HG03175 (cell line): ENCODE measurements at regions not wholly inside any gene's neighbourhood (a gene's known extent, or its start where the extent isn't known, plus 50 kb on each side); places are given as distances from the start of the nearest gene placed in this dataset.

Experiments
- ATAC-seq: cut with Tn5 transposase; IDR thresholded peaks from one replicate; pipeline ENCODE4 v1.9.1; 2021; ENCODE audit warnings: mild to moderate bottlenecking, moderate library complexity; ENCODE audit not compliant: unreplicated experiment

DNA sequence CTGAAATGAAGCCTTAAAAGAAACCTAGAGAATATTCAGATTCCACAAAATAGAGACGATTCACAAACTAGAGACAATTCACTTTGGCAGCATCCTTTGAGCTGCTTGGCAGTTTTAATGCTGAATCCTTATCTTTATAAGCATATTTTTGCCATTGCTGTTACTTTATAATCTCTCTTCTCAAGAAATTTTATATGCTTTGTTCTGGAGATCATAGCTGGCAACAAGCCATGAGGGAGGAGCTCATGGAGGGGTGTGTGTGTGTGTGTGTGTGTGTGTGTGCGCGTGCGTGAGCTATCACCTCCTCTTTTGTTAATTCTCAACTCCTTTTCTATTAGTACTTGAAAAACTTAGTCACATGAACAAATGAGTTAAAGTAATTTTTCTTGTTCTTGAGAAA, 495.0 kb upstream of the RGMA start:
- no peak for ATAC-seq

GRCh38 chr15:93583552-93583951, 494.5 kb upstream of the RGMA start:
- ATAC-seq: no peak

DNA sequence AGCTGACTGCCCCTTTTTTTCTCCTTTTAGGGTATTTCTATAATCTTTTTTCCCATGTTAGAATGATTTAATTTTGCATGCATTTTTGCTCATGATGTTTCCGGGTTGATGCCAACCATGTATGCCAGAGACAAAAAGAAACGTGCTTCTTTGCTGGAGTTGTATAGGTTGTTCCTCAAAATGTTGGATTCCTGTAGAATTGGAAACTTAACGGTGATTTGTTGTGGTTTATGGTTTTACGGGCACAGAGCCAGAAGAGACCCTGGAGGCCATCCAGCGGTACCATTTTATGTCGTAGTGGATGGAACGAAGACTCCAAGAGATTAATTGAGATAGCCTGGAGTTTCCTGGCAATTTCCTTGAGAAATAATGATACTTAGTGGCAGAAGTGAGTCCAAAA, 481.5 kb upstream of the RGMA start:
- no peak for ATAC-seq

DNA sequence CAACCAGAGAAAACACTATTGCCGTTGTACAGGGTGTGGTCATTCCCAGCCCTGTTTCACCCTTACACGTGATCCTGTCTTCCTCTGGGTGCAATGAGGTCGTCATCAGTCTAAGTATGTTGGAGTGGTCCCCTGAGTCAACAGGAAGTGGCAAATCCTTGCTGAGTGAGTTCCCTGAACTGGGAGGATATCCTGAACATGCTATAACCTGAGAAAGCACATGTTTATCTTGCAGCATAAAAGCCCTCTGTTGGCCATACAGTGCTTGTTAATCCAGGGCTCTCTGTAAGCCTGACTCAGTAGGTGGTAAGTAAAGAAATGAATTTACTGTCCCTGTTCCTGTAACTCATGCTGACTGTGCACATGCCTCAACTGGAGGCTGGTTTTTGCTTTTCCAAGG, 477.8 kb upstream of the RGMA start:
- no peak for ATAC-seq

GRCh38 chr15:93565201-93565600, 476.2 kb upstream of the RGMA start:
- no peak for ATAC-seq

DNA sequence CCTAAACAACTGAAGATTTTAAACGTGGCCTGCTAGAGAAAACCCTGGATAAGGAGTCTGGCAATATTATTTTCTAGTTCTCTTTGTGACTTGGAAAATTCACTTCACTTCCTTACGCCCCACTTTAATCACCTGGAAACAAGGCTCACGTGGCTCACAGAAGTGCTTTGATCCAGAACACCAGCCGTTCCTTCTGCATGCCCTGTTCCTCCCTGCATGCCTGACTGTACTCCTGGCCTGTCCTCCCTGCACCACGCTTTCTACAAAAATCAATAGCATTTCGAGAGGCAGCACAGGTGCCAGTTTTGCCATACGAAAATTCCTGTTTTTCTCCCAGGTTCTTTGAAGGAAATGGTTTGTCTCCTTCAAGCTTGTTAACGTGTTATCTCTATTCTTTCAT, 474.2 kb upstream of the RGMA start:
- ATAC-seq: no peak

- ATAC-seq: no peak
These were observed 473.5 kb upstream of the RGMA start for GRCh38 chr15:93562395-93563123.

DNA sequence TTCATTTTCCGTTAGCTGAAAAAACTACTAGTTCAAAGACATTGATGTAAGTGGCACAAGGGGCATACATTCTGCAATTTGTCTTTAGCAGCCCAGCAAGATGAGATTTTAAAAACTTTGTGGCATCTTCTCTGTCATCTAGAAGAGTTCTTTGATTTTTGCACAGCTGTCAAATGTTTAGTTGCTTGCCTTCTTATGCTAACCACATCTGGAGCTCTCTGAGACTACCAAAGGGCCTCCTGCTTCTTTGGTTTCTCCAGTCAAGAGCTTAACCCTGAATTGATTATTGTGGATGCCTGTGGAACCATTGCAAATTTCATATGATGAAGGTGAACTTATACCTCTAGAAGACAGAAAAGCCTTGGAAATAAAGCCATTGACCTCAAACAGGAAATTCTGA, 468.7 kb upstream of the RGMA start:
- no peak for ATAC-seq

- ATAC-seq: no peak
These were observed 464.3 kb upstream of the RGMA start for GRCh38 chr15:93553167-93553935.

DNA sequence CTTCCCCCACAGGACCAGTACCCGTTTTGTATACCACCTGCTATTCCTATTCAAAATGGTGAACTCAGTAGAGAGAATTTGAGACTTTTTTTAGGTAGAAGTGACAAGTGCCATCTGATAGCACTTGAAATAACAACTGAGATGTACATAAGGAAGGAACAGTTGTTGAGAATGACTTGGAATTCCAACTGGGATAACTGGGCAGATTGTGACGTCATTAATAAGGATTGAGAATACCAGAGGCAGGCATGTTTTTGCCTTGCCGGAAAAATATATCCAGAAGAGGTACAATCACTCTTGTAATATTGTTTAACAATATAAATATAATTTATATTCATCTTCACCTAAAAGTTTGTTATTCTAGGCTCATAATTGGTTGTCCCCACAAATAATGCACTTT, 454.1 kb upstream of the RGMA start:
- ATAC-seq: no peak

DNA sequence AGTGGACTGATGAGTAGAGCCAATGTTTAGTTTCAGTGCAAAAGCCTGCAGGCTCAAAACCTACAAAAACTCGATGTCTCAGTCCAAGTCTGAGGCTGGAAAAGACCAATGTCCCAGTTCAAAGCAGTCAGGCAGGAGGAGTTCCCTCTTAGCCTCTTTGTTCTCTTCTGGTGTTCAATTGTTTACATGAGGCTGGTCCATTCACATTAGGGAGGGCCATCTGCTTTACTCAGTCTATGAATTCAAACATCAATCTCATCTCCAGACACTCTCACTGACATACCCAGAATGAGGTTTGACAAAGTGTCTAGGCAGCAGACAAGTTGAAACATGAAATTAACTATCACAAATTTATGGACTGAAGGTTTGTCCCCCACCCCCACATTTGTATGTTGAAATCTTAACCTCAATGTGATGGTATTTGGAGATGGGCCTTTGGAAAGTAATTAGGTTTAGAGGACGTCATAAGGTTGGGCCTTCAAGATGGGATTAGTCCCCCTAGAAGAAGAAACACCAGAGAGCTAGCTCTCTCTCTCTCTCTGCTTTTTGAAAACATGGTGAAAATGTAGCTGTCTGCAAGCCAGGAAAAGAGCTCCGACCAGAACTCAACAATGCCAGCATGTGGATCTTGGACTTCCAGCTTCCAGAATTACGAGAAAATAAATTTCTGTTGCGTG, 438.5 kb upstream of the RGMA start:
- no peak for ATAC-seq

DNA sequence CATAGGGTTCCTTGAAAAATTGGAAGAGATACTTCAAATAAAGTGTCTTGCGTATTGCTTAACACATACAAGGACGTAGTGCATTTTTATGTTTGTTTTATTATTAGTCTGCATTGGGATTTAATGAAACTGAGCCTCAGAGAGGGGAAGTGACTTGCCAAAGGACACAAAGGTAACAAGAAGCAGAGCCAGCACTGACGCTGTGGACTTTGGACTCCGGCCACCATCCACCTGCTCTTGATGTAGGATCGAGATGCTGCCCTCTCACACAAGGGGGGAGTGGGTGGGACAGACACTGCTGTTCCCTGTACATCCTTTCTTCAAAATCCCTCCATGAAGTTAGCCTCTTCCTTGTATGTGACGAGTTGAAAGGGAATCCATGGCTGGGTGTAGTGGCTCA, 435.4 kb upstream of the RGMA start:
- ATAC-seq: no peak

GRCh38 chr15:93523481-93523880, 434.5 kb upstream of the RGMA start:
- ATAC-seq: no peak

- ATAC-seq: no peak
These were observed 431.2 kb upstream of the RGMA start for GRCh38 chr15:93520206-93520605.

GRCh38 chr15:93519599-93519998, 430.6 kb upstream of the RGMA start:
- ATAC-seq: no peak

- no peak for ATAC-seq
These were observed 428.2 kb upstream of the RGMA start for GRCh38 chr15:93517176-93517575.

DNA sequence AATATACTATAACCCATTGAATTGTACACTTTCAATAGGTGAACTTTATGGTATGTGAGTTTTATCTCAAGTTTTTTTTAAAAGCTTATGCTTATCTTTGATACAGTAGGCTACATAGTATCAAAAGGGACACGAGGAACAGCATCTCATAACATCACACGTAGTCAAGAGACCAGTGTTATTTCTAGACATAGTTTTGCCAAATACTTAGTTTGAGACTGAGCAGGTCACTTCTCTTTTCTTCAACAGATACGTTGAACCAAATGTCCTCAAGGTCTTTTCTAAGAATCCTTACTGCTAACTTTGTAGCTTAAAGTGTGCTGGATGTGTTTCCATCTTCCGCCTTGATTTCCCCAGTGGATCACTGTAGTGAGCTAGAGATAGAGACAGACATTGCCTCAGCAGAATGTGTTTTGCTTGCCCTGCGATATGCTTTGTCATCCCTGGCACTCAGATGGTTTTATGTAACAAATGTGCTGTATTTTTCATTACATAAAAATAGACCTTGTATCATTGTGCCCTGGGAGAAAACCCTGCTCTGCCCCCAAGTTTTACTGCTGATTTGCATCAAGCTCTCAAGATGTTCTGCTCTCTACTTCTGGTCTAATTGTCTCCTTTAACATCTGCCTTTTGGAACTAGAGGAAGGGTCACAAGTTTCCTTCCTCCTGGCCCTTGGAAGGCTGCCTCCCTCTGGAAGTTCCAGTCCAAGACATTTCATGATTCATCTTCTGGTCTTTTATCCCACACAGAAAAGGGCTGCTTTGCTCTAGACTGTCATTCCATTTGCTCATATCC, 426.4 kb upstream of the RGMA start:
- no peak for ATAC-seq

GRCh38 chr15:93506646-93507045, 417.6 kb upstream of the RGMA start:
- ATAC-seq: no peak

DNA sequence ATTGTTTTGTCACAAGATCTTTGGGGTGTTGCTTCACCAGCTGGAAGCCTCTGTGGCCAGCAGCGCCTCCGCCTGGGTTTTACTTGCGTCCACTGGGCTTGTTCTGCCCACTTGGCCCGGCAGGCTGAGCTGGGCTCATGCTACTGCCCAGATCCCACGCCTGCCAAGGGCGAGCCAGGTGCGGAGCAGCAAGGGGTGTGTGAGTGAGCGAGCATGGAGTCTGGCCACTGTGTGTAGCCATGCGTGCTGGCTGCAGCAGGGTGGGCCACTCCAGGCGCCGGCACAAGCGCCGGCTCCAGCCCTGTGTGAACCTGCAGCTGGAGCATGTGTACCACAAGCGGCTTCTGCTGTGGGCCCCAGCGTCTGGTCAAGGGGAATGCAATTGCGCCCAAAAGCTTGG, 416.5 kb upstream of the RGMA start:
- ATAC-seq: no peak

DNA sequence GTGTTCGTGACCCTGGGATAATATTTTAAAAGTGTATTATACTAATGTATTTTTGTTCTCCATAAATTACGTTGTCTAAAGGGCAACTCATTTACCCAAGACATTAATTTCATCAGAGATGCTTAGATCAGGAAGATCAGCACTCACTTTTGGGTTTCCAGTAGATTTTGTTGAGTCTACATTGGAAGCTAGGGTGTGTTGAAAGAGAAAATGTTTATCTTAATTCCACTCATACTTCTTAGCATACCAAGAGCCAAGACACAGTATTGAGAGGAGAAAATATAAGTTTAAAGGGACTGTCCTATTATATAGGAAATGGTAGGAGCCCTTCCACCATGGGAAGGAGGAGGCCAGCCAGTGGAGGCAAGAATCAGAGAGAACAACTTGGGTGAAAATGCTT, 412.9 kb upstream of the RGMA start:
- no peak for ATAC-seq

- ATAC-seq: no peak
These were observed 411.1 kb upstream of the RGMA start for GRCh38 chr15:93500155-93500554.
